ENCODE measurements at regions not wholly inside any gene's neighbourhood (a gene's known extent, or its start where the extent isn't known, plus 50 kb on each side); places are given as distances from the start of the nearest gene placed in this dataset.
"Not testable (repeated sequence)": the region's sequence is repeated elsewhere in the genome, so short reads cannot be mapped to it uniquely, and the experiment has no call there.

DNA sequence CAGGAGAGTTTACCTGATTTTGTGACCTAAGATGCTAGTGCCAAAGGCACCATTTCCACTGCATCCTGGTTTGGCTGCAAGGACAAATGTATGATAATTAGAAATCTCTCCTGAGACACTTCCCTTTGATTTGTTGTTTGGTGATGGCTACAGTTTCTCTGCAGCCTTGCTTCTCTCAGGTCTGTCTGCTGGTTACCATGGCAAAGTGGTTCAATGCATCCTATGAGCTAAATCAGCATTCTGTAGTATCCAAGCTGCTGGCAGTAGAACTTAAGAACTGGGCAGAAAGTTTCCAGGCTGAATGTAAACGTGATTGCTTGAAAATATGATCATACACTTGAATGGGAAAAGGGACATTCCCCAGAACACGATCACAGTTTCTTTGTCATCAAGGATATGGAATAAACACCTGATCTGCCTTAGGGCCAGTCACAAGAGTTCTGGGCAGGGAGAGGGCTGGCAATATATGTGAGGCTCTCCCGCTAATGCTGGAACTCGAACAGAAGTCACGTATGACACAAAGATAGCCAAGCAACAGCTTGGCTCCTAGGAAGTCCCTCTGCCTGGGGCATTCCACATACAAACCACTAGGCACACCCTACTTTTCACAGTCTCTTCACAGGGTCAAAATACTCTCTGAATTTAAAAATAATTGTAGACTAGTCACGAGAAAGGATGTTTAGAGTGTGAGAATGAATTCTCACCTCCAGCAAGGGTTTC, 138.1 kb upstream of the GRAMD2B start:
- no peak for DNase-seq

DNA sequence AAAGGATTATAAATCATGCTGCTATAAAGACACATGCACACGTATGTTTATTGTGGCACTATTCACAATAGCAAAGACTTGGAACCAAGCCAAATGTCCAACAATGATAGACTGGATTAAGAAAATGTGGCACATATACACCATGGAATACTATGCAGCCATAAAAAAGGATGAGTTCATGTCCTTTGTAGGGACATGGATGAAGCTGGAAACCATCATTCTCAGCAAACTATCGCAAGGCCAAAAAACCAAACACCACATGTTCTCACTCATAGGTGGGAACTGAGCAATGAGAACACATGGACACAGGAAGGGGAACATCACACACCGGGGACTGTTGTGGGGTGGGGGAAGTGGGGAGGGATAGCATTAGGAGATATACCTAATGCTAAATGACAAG, 127.1 kb upstream of the GRAMD2B start:
- DNase-seq: not testable (repeated sequence)

DNA sequence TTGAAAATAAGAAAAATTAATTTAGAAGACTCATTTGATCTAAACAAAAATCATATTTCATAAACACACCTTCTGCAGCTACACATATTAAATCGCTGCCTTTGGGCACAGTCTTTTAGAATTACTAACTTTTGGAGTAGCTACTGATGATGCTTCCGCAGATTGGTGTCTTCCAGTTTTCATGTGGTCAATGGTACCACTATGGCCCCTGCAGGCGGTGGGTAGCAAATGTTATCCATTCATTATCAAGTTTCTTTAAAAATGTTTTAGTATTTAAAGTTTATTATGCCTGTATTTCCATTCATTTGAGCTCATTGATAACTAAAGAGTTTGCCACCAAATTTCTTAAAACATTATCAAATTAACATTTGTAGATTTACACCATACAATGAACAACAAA, 122.9 kb upstream of the GRAMD2B start:
- no peak for DNase-seq

DNA sequence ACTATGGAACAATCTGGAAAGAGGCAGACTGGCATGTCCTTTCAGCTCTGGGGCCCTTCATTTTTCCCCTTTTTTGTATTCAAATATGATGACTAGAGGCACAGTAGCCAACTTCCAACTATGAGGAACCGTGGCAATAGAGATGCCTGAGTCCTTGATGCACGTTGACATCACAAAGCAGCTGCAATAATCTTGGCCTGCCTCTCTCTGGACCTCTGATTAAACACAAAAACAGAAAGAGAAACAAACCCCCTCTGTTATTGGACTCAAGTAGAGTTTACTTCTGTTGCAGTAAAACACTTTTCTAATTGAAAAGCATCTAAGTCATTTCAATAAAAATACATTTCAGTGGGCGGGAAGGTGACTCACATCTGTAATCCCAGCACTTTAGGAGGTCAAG, 122.2 kb upstream of the GRAMD2B start:
- DNase-seq: no peak

DNA sequence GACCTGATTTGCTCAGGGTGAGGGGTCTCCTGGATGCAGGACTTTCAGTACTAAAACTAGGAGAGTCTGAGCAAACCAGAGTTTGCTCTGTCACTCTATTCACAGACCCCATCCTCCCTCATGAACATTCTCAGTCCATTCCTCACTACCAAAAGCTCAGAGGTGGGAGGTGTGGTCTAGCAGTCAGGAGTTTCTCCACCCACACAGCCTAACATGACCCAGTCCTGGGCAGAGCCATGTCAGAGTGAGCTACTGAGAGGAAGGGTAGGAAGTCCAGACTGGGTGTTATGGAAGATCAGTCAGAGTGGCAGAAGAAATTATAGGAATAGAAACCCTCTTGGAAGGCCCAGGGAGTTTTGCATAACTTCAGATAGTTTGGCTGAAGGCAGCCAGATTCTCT, 113.3 kb upstream of the GRAMD2B start:
- DNase-seq: peak in 1 of 4 experiments; percentile 1

DNA sequence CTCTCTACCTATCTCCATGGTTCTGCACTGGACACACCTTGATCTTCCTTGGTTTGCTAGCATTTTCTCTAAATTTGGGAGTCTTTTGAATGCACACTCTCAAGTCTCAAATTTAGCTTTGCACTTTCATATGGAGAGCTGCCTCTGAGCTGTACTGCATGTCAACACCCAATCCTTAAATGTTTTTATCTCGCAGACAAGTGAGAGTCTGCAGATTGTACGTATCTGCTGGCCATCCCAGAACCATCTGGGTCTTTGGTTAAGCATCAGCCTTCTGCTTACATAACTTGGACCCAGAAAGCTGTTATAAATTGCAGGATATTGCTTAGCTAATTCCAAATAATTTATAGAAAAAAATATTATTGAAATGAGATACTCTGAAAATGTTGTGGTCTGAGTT, 111.4 kb upstream of the GRAMD2B start:
- no peak for DNase-seq

DNA sequence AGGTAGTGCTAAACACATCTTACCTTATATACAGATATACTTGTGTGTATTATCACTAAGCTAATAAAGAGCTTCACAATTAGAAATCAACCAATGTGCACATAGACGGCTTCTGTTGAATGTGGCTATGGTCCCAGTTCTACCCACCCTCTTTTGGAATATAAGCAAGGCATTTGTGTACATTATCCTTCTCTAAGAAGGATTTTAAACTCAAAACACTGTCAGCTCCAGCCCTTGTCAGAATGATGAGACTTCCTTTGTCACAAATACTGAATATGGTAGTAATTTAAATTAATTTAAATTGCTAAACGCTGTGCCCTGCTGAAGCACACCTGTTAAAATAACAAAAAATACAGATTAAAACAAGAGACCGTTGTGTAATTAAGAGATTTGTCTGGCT, 107.9 kb upstream of the GRAMD2B start:
- no peak for DNase-seq

DNA sequence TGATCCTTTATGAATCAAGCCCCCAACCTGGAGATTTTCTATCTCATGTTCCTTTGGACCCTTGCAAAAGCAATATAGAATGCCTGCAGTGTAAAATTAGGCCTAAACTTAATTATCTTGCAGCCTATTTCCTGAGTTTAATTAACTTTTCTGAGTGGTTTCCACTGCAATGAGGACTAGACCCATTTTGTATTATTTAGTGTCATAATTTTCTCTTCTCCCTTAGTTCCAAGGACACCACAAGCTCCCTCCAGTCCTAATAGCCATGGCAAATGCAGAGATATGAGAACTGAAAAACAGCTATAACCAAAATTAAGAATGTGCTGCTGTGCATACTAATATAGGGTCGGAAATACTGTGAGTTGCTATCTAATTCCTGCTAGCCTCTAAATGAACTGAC, 90.9 kb upstream of the GRAMD2B start:
- DNase-seq: no peak

DNA sequence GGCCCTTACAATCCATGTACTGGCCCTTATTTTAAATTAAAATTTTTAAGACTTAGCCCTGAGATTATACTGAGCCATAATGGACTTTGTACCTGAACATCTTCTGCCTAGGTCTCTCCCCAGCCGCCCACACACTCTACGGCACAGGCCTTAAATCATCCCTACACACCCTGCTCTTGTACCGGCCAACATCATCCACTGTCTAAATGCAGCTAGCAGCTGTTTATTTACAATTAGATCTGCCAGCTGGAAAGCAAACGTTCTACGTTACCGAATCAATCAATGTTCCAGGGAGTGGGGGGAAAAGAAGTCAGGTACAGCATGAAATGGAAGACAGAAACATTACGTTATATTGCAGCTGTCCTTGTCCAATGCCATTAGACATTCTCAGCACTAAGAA, 88.4 kb upstream of the GRAMD2B start:
- DNase-seq: no peak

DNA sequence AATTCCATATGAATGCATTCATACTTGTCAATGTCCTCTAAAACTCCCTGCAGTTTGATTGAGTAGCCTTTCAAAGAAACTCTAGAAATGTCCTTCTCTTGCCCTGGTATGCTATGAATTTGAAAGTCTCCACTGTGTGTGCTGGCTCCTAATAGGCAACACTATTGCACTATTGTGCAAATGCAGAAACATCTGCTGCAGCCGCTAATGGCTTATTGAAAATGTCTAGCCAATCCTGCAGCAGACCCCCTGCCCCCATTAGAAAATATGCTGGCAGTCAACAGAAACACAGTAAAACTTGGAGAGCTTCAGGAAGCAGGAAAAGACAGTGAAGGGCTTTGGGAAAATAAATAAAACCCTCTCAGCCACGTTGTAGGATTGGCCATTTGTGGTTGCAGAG, 87.3 kb upstream of the GRAMD2B start:
- DNase-seq: no peak

DNA sequence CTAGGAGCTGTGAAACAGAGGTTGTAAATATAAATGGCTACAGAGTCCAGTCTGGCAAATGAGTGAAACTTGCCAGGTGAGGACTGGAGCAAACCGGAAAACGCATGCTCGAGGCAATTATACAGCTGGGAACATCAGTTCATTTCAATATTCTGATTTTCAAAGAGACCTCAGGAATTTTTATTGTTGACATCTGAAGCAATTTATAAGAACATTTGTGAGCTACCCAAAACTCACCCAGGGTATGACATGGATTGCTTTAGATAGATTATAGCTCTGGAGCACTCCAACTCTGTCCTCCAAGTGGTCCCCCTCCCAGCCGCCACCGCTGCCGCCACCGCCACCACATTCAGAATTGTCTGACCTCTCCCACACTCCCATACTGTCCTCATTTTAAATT, 84.6 kb upstream of the GRAMD2B start:
- no peak for DNase-seq

DNA sequence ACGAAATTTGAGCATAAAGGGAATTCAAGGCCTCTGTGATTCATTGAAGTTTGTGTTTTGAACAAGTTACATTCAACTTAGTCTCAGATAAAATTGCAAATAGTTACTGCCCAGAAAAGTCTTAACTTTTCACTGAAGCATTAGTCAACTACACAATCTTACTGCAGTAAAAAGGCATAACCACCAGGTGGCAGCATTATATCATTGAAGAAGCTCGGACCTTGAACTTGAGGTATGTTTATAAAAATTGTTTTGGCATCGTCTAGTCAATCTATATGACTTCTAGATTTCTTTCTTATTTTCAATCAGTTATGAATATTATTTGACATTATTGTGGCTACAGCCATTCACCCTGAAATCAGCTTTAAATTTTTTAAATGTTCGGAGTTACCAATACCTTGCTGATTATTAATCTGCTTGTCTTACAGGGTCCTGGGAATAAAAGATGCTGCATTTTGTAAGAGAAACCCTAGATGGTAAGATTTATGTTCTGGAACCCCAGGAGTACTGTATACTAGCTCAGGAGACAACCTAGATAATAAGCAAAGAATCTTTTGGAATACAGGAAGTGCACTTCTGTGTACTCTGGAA, 83.9 kb upstream of the GRAMD2B start:
- peak; percentile 52 to 82 (median 71) for DNase-seq

DNA sequence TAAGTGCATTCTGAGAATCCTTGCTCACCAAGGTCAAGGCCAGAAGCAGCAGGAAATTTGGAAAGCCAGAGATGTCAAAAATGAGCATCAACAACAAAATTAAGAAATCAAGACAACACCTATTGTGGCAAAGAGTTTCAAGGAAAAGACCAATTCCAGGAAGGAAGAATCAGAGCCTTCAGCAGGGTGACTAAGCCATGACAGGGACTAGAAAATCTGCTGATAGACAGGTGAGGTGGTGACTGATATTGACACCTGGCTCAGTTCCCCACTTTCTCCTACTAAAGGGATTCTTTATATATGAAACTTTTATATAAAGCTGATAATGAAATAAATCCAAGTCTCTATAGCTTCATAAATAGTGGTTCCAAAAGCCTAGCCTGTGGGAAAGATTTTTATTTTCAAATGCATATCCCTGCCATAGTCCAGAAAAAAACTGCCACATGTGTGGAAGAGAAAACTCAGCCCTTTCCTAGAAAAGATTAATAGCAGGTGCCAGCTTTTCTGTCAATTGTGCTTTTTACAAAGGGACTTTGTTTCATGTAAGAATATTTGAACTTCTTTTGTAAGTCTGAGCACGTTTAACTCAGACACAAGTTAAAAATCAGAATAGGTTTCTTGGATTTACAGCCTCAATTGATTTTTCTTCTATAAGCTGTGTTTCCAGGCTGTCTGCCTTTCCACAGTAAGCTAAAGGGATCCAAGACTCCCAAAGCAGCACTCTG, 81.1 kb upstream of the GRAMD2B start:
- no peak for DNase-seq

DNA sequence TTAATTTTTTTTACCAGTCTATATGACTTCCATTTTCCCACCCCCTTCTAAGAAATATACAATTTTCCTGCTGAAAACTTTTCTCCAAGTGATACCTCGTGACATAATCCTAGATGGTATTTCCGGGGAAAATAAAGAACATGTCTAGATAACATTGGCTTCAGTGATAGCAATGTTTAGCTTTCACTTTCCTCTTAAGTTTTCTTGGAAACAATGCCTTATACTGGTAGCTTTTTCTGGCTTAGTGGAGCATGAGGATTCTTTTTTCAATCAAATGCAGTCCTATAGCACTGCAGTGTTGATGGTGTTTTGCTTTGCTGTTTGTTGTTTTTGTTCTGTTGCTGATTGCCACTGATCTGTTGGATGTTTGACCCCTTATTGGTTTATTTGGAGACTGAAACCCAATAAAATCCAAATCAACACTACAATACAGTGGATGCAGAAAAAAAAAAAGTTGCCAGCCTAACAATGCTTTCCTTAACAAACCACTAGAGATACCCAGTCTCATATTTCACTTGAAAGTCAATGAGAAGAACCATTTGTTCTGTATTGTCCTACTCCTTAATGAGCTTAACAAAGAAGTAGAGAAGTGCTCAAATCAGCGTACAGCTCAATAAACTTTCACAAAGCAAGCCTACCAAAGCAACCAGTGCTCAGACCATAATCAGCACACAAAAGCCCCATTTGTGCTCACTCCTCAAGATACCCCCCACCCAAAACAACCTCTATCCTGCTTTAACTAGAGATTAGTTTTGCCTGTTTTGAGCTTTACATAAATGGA, 74.2 kb upstream of the GRAMD2B start:
- DNase-seq: no peak

DNA sequence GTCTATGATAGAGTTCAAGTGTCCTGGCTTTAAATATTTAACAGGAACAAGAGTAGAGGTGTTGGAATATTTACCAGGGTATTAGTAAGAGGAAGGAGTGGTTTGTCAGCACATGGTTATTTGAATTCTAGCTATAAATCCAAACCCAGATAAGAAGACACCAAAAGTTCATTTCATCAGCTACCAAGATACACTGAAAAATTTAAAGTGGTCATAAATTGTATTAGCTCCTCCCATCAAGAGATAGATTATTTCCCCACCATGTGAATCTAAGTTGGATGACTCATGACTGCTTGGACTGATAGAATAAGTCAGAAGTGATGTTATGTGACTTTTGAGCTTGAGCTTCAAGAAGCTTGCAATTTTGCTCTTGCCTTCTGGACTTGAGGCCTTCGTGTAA, 72.1 kb upstream of the GRAMD2B start:
- no peak for DNase-seq

DNA sequence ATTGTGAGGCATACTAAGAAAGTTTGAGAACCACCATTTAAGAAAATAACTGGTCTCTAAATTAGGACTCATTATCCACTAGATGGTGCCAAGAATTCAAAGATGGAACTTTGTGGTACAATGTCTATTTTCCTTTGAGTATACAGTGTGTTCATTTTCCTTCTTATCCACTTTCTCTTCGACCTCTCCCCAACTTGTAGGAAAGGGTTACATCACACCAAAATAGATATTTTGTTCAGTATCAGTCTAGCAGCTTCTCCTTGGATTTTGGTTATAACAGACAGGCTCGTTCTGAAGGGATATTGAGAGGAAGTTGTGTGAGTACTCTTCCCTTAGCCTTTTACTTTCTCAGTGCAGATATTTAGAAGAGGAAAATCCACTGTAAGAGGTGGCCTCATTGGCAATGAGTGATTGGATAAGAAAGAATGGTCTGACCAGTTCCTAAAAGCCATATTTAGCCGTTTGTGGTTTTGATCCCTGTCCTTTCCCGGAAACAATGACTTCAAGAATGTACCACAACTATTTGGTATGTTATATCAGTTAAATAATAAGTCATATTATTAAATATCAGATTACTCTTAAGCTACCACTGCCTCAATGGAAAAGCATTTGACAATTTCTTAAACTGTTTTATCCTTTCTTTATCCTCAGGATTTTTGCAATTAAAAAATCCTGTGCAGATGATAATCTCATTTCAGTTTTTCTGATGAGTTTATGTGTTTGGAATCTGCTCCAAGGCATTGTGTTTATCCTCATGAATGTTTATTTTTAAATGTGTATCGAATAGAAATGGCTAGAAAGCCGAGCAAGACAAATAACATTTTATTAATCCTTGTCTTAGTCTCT, 69.0 kb upstream of the GRAMD2B start:
- DNase-seq: peak; percentile 6 to 68 (median 36)

DNA sequence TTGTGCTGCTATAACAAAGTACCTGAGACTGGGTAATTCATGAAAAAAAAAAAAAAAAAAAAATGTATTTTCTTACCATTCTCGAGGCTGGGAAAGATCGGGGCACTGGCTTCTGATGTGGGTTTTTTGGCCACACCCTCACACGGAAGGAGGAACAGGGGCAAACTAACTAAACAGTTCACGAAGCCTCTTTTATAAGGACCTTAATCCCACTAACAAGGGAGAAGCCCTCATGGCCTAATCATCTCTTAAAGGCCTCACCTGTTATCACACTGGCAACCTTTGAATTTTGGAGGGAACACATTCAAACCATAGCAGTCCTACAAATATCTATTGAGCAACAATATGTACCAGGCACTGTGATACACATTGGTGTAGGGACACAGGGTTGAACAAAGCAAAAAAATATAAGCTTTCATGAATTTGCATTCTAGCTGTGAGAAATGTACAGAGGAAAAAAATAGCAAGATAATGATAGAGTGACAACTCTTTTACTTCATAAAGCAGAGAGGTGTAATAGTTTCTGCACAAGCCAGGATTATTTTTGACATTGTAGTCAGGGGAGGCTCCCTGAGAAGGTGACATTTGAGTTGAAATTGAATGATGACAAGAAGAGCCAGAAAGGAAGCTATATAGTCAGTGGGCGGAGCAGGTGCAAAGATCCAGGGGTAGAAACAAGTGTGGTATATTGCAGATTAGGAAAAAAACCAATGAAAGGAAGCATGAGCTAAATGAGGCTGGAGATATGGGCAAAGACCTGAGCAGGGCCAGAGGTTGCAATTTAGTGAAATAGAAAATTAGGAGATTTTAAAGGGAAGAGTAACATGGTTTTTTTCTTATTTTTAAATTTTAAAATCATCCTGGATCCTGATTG, 68.1 kb upstream of the GRAMD2B start:
- DNase-seq: no peak

DNA sequence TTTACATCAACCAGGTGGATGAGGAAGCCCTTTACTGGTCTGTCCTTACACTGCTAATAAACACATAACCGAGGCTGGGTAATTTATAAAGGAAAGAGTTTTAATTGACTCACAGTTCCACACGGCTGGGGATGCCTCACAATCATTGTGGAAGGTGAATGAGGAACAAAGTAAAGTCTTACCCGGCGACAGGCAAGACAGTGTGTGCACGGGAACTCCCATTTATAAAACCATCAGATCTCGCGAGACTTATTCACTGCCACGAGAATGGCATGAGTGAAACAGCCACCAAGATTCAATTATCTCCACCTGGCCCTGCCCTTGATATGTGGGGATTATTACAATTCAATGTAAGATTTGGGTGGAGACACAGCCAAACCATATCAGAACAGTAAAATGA, 67.3 kb upstream of the GRAMD2B start:
- DNase-seq: peak in 3 of 4 experiments; percentile 4 to 12 (median 11)

DNA sequence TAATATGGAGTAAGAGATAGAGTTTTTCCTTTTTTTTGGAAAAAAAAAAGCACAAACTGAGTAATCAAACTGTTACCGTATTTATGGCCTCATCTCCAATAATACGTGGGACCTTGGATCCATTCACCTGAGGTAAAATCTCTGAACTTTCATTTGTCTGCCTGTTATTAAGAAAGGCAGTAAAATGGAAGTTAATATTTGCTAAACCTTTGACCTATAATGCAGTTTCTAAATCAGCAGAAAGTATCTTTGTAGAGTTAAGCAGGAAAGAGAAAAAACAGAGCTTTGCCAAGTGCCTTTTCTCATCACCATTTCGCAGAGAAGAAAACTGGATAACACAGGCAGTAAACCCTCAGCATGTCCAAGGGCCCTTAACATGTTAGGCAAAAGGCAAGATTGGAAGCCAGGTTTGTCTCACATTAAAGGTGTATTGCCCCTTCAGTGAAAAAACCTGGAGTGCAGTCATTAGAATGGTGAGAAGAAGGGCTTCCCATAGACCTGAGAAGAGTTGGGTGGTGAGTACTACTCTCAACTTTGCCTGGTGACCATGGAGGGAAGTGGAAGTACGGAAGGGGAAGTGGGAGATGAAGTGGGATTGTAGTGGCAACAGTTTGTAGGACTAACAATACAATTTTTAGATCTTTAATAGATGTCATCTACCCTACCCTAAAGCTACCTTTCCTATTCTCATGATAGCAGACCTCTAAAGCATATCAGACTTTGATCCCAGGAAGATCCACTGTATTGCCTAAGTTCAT, 65.4 kb upstream of the GRAMD2B start:
- peak; percentile 40 to 60 (median 55) for DNase-seq

DNA sequence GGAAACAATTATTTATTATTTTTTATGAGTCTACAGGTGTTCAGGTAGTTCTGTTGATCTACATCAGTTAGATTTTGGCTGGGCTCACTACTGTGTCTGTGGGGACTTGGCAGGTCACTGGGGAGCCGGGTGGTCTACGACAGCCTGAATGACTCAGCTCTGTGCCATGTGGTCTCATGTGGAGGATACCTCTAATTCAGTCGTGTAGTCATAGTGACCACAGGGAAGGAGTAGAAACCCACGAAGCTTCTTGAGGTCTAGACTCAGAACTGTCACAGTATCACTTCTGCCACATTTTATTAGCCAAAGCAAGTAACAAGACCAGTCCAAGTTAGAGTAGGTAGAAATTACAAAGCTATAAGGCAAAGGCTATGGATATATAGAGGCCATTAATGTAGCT, 64.7 kb upstream of the GRAMD2B start:
- DNase-seq: peak in 1 of 4 experiments; percentile 4
